Neural progenitor cell (in vitro differentiated cells): ENCODE measurements at regions not wholly inside any gene's neighbourhood (a gene's known extent, or its start where the extent isn't known, plus 50 kb on each side); places are given as distances from the start of the nearest gene placed in this dataset.

Source experiments
- EZH2 ChIP-seq: fragments of 200-600 bp; sonication (generic); IDR thresholded peaks from 2 replicates; pipeline ENCODE4 v1.6.1; 2017; ENCODE audit warnings: antibody characterized with exemption, mild to moderate bottlenecking, moderate library complexity
- TF ChIP-seq, protein P1 (sequence below): fragments of 200-600 bp; sonication (generic); IDR thresholded peaks from 2 replicates; pipeline ENCODE4 v1.5.1; 2017; ENCODE audit warnings: antibody characterized with exemption, mild to moderate bottlenecking

DNA sequence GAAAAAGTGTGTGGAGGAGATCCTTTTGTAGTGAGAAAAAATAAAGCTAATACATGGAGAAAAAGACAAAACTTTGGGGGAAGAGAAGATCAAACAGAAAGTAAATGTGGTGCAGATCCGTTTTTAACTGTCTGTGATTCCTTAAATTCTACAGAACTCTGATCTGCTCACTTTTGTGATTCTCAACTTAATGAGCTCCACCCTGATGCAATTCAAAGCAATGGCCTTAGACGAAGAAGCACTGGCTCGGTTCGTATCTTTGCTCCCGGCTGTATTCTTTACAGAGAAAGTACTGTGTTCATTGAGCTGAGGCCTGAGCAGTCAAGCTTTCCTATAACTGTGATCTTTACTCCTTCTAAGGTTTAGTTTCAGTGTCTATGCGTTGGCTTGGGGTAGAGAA lies 453.4 kb downstream of the DMAC1 start:
- TF ChIP-seq, protein P1, sequence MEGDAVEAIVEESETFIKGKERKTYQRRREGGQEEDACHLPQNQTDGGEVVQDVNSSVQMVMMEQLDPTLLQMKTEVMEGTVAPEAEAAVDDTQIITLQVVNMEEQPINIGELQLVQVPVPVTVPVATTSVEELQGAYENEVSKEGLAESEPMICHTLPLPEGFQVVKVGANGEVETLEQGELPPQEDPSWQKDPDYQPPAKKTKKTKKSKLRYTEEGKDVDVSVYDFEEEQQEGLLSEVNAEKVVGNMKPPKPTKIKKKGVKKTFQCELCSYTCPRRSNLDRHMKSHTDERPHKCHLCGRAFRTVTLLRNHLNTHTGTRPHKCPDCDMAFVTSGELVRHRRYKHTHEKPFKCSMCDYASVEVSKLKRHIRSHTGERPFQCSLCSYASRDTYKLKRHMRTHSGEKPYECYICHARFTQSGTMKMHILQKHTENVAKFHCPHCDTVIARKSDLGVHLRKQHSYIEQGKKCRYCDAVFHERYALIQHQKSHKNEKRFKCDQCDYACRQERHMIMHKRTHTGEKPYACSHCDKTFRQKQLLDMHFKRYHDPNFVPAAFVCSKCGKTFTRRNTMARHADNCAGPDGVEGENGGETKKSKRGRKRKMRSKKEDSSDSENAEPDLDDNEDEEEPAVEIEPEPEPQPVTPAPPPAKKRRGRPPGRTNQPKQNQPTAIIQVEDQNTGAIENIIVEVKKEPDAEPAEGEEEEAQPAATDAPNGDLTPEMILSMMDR: no peak
- no peak for TF ChIP-seq EZH2
